ENCODE measurements at regions not wholly inside any gene's neighbourhood (a gene's known extent, or its start where the extent isn't known, plus 50 kb on each side); places are given as distances from the start of the nearest gene placed in this dataset.

- Histone ChIP-seq H3F3A (ENCODE audit: control insufficient read depth, insufficient read depth) (no peaks in the 10 kb centered on the region), H3K9me2 (replicated peaks; ENCODE audit: control insufficient read depth, low read length) (no peaks in the 10 kb centered on the region), H3K4me1 (ENCODE audit: control insufficient read depth, low read length) (no peaks in the 10 kb centered on the region), H3K27ac (ENCODE audit: low read depth, low read length) (no peak overlapping the region), H3K36me3 (ENCODE audit: control insufficient read depth, low read length) (no peaks in the 10 kb centered on the region), H3K79me2 (ENCODE audit: control insufficient read depth, low read length) (no peaks in the 10 kb centered on the region), H4K20me1 (ENCODE audit: control insufficient read depth, insufficient read depth, low read depth, low read length) (no peaks in the 10 kb centered on the region), H3K4me3 (ENCODE audit: low read length) (no peak overlapping the region), H3K9me3 (ENCODE audit: control insufficient read depth, insufficient read depth, low read length) (no peaks in the 10 kb centered on the region), H3K4me2 (ENCODE audit: low read length) (no peak overlapping the region), H3K27me3 (ENCODE audit: control insufficient read depth, low read length) (no peaks in the 10 kb centered on the region)
- TF ChIP-seq EZH2phosphoT487 (IDR thresholded peaks at IDR 0.05; ENCODE audit: borderline replicate concordance, low read length), result no peak
- TF ChIP-seq, protein P1, sequence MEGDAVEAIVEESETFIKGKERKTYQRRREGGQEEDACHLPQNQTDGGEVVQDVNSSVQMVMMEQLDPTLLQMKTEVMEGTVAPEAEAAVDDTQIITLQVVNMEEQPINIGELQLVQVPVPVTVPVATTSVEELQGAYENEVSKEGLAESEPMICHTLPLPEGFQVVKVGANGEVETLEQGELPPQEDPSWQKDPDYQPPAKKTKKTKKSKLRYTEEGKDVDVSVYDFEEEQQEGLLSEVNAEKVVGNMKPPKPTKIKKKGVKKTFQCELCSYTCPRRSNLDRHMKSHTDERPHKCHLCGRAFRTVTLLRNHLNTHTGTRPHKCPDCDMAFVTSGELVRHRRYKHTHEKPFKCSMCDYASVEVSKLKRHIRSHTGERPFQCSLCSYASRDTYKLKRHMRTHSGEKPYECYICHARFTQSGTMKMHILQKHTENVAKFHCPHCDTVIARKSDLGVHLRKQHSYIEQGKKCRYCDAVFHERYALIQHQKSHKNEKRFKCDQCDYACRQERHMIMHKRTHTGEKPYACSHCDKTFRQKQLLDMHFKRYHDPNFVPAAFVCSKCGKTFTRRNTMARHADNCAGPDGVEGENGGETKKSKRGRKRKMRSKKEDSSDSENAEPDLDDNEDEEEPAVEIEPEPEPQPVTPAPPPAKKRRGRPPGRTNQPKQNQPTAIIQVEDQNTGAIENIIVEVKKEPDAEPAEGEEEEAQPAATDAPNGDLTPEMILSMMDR (IDR thresholded peaks at IDR 0.05; ENCODE audit: low read depth, low read length, poor library complexity, severe bottlenecking), result no peak
These were observed 82.2 kb upstream of the BRINP1 start for GRCh38 chr9:119451426-119451825.

GRCh38 chr9:119443179-119443578 is 73.9 kb upstream of the BRINP1 start:
- H3K27ac ChIP-seq (ENCODE audit: low read depth, low read length), result no peak overlapping the region
- H3K4me3 ChIP-seq (ENCODE audit: low read length), result no peak overlapping the region
- H3K79me2 ChIP-seq (ENCODE audit: control insufficient read depth, low read length), result no peaks in the 10 kb centered on the region
- H3K4me1 ChIP-seq (ENCODE audit: control insufficient read depth, low read length), result no peaks in the 10 kb centered on the region
- no peaks in the 10 kb centered on the region for H3K36me3 ChIP-seq (ENCODE audit: control insufficient read depth, low read length)
- no peaks in the 10 kb centered on the region for H4K20me1 ChIP-seq (ENCODE audit: control insufficient read depth, insufficient read depth, low read depth, low read length)
- TF ChIP-seq EZH2phosphoT487 (IDR thresholded peaks at IDR 0.05; ENCODE audit: borderline replicate concordance, low read length), result no peak
- TF ChIP-seq, protein P1 (IDR thresholded peaks at IDR 0.05; ENCODE audit: low read depth, low read length, poor library complexity, severe bottlenecking), result no peak
- H3F3A ChIP-seq (ENCODE audit: control insufficient read depth, insufficient read depth), result no peaks in the 10 kb centered on the region
- H3K9me2 ChIP-seq (replicated peaks; ENCODE audit: control insufficient read depth, low read length), result no peaks in the 10 kb centered on the region
- H3K27me3 ChIP-seq (ENCODE audit: control insufficient read depth, low read length), result peaks cover 5% of the 10 kb centered on the region; the same call in 1 of the 2 replicates
- H3K9me3 ChIP-seq (ENCODE audit: control insufficient read depth, insufficient read depth, low read length), result no peaks in the 10 kb centered on the region
- no peak overlapping the region for H3K4me2 ChIP-seq (ENCODE audit: low read length)

- Histone ChIP-seq H3F3A (ENCODE audit: control insufficient read depth, insufficient read depth) (no peaks in the 10 kb centered on the region), H3K27me3 (ENCODE audit: control insufficient read depth, low read length) (peaks cover 5% of the 10 kb centered on the region; the same call in 1 of the 2 replicates), H3K9me2 (replicated peaks; ENCODE audit: control insufficient read depth, low read length) (no peaks in the 10 kb centered on the region), H4K20me1 (ENCODE audit: control insufficient read depth, insufficient read depth, low read depth, low read length) (no peaks in the 10 kb centered on the region), H3K27ac (ENCODE audit: low read depth, low read length) (no peak overlapping the region), H3K79me2 (ENCODE audit: control insufficient read depth, low read length) (no peaks in the 10 kb centered on the region), H3K4me3 (ENCODE audit: low read length) (no peak overlapping the region), H3K4me2 (ENCODE audit: low read length) (no peak overlapping the region), H3K4me1 (ENCODE audit: control insufficient read depth, low read length) (no peaks in the 10 kb centered on the region), H3K36me3 (ENCODE audit: control insufficient read depth, low read length) (no peaks in the 10 kb centered on the region), H3K9me3 (ENCODE audit: control insufficient read depth, insufficient read depth, low read length) (no peaks in the 10 kb centered on the region)
- TF ChIP-seq, protein P1 (IDR thresholded peaks at IDR 0.05; ENCODE audit: low read depth, low read length, poor library complexity, severe bottlenecking), result no peak
- no peak for TF ChIP-seq EZH2phosphoT487 (IDR thresholded peaks at IDR 0.05; ENCODE audit: borderline replicate concordance, low read length)
These were observed 72.6 kb upstream of the BRINP1 start for GRCh38 chr9:119441832-119442231.

All from DOHH2 (cell line).